ENCODE measurements at regions not wholly inside any gene's neighbourhood (a gene's known extent, or its start where the extent isn't known, plus 50 kb on each side); places are given as distances from the start of the nearest gene placed in this dataset.

DNA sequence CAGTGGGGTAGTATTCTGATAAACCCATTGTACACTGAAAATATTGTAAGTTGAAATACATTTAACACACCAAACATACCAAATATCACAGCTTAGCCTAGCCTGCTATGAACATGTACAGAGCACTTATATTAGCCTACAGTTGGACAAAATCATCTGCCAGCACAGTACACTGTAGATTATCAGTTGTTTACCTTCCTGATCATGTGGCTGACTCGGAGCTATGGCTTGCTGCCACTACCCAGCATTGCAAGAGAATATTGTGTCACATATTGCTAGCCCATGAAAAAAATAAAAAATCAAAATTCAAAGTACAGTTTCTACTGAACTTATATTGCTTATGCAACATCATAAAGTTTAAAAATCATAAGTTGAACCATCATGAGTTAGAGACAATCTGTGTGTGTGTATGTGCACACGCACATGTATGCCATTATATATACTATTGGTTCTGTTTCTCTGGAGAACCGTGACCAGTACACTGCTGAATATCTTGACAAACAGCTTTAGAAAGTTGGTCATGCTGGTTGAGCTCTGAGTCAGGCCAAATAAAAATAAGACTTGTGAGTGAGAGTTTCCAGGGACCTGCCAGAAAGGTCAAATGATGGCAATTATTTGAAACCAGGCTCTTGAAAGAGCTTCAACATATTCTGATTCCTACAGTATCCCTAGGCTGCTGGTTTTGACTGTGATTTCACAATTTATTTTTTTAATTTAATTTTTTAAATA is 238.5 kb downstream of the PRR32 start:
- no peak for TF ChIP-seq CTCF (IDR thresholded peaks at IDR 0.05 in 2 of 3, conservative IDR thresholded peaks at IDR 0.05 in 1 of 3; ENCODE audit: borderline replicate concordance in 1 of 3, insufficient read depth in 1 of 3, low read depth in 2 of 3, low read length in 2 of 3)
- TF ChIP-seq ELF1 (IDR thresholded peaks at IDR 0.05; ENCODE audit: borderline replicate concordance, low read depth): no peak
- TF ChIP-seq CEBPB (IDR thresholded peaks at IDR 0.05; ENCODE audit: low read depth): no peak
- TF ChIP-seq, protein P1, sequence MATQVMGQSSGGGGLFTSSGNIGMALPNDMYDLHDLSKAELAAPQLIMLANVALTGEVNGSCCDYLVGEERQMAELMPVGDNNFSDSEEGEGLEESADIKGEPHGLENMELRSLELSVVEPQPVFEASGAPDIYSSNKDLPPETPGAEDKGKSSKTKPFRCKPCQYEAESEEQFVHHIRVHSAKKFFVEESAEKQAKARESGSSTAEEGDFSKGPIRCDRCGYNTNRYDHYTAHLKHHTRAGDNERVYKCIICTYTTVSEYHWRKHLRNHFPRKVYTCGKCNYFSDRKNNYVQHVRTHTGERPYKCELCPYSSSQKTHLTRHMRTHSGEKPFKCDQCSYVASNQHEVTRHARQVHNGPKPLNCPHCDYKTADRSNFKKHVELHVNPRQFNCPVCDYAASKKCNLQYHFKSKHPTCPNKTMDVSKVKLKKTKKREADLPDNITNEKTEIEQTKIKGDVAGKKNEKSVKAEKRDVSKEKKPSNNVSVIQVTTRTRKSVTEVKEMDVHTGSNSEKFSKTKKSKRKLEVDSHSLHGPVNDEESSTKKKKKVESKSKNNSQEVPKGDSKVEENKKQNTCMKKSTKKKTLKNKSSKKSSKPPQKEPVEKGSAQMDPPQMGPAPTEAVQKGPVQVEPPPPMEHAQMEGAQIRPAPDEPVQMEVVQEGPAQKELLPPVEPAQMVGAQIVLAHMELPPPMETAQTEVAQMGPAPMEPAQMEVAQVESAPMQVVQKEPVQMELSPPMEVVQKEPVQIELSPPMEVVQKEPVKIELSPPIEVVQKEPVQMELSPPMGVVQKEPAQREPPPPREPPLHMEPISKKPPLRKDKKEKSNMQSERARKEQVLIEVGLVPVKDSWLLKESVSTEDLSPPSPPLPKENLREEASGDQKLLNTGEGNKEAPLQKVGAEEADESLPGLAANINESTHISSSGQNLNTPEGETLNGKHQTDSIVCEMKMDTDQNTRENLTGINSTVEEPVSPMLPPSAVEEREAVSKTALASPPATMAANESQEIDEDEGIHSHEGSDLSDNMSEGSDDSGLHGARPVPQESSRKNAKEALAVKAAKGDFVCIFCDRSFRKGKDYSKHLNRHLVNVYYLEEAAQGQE (IDR thresholded peaks at IDR 0.05; ENCODE audit: low read depth): no peak
- no peak for TF ChIP-seq SIN3A (IDR thresholded peaks at IDR 0.05; ENCODE audit: low read depth)
- TF ChIP-seq POLR2AphosphoS5 (IDR thresholded peaks at IDR 0.05; ENCODE audit: low read depth, low read length): no peak
- TF ChIP-seq TCF7L2 (IDR thresholded peaks at IDR 0.05; ENCODE audit: borderline replicate concordance, extremely low read depth, insufficient read depth, insufficient read length): no peak
- no peak for TF ChIP-seq POLR2A (IDR thresholded peaks at IDR 0.05; ENCODE audit: borderline replicate concordance, extremely low read depth, insufficient read depth, insufficient read length)
- no peak for TF ChIP-seq RAD21 (IDR thresholded peaks at IDR 0.05; ENCODE audit: low read depth)
- no peak for TF ChIP-seq ZNF274 (IDR thresholded peaks at IDR 0.05; ENCODE audit: low read depth, low read length)
- TF ChIP-seq, protein P2, sequence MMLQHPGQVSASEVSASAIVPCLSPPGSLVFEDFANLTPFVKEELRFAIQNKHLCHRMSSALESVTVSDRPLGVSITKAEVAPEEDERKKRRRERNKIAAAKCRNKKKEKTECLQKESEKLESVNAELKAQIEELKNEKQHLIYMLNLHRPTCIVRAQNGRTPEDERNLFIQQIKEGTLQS (IDR thresholded peaks at IDR 0.05): no peak

Measured in HCT116 (cell line).